DMS 273 (cell line): ENCODE measurements at regions not wholly inside any gene's neighbourhood (a gene's known extent, or its start where the extent isn't known, plus 50 kb on each side); places are given as distances from the start of the nearest gene placed in this dataset.
"Not testable (repeated sequence)": the region's sequence is repeated elsewhere in the genome, so short reads cannot be mapped to it uniquely, and the experiment has no call there.

Source experiments
- DNase-seq: peaks from one replicate; lab custom pipeline; 2025; ENCODE audit not compliant: unreplicated experiment; lab: John Stamatoyannopoulos, UW

- no peak for DNase-seq
These were observed 65.6 kb downstream of the IFI44 start for GRCh38 chr1:78715181-78715661.

- no peak for DNase-seq
These were observed 66.6 kb downstream of the IFI44 start for GRCh38 chr1:78716186-78716585.

GRCh38 chr1:78718566-78718965 is 68.9 kb downstream of the IFI44 start:
- DNase-seq = peak; percentile 14

GRCh38 chr1:78721136-78721535 is 71.5 kb downstream of the IFI44 start:
- DNase-seq = no peak

- no peak for DNase-seq
These were observed 72.5 kb downstream of the IFI44 start for GRCh38 chr1:78722105-78722504.

GRCh38 chr1:78722521-78722920 is 72.9 kb downstream of the IFI44 start:
- no peak for DNase-seq

- no peak for DNase-seq
These were observed 73.3 kb downstream of the IFI44 start for GRCh38 chr1:78722947-78723346.

- no peak for DNase-seq
These were observed 77.1 kb downstream of the IFI44 start for GRCh38 chr1:78726686-78727085.

GRCh38 chr1:78728359-78728758 is 78.7 kb downstream of the IFI44 start:
- no peak for DNase-seq

GRCh38 chr1:78730054-78730453 is 80.4 kb downstream of the IFI44 start:
- no peak for DNase-seq

- DNase-seq = no peak
These were observed 82.0 kb downstream of the IFI44 start for GRCh38 chr1:78731674-78732073.

GRCh38 chr1:78737241-78737640 is 87.6 kb downstream of the IFI44 start:
- DNase-seq = no peak

- no peak for DNase-seq
These were observed 94.0 kb downstream of the IFI44 start for GRCh38 chr1:78743626-78744025.

- no peak for DNase-seq
These were observed 95.5 kb downstream of the IFI44 start for GRCh38 chr1:78745111-78745510.

GRCh38 chr1:78753679-78754078 is 104.0 kb downstream of the IFI44 start:
- DNase-seq = not testable (repeated sequence)

GRCh38 chr1:78755986-78756385 is 106.4 kb downstream of the IFI44 start:
- DNase-seq = no peak

GRCh38 chr1:78758506-78758905 is 108.9 kb downstream of the IFI44 start:
- peak; percentile 32 for DNase-seq

GRCh38 chr1:78759881-78760280 is 110.2 kb downstream of the IFI44 start:
- DNase-seq = no peak

- no peak for DNase-seq
These were observed 111.2 kb downstream of the IFI44 start for GRCh38 chr1:78760858-78761257.

GRCh38 chr1:78762113-78762512 is 112.5 kb downstream of the IFI44 start:
- DNase-seq = no peak

GRCh38 chr1:78765489-78765888 is 115.9 kb downstream of the IFI44 start:
- no peak for DNase-seq

- no peak for DNase-seq
These were observed 130.2 kb downstream of the IFI44 start for GRCh38 chr1:78779831-78780230.

- no peak for DNase-seq
These were observed 137.9 kb downstream of the IFI44 start for GRCh38 chr1:78787544-78787943.

GRCh38 chr1:78790174-78790573 is 140.5 kb downstream of the IFI44 start:
- DNase-seq = no peak
